Ovary (tissue), 3 donors: ENCODE measurements at regions not wholly inside any gene's neighbourhood (a gene's known extent, or its start where the extent isn't known, plus 50 kb on each side); places are given as distances from the start of the nearest gene placed in this dataset.

Experiments used
- POLR2A ChIP-seq: fragments of 450-650 bp; IDR thresholded peaks from one replicate; pipeline ENCODE4 v1.6.1; 2017; ENCODE audit warnings: antibody characterized with exemption, mild to moderate bottlenecking, moderate library complexity
- TF ChIP-seq, protein P1 (sequence below), 3 donors: fragments of 450-650 bp in 2 of 3; fragments of 200-600 bp in 1 of 3; IDR thresholded peaks; one replicate each; pipeline versions ENCODE4 v1.5.1 to v1.8.0; 2016 to 2022; ENCODE audit warnings: antibody characterized with exemption in 3 of 3, mild to moderate bottlenecking in 1 of 3
- donor health status: DM: no; HTN: no; CAD: no.

DNA sequence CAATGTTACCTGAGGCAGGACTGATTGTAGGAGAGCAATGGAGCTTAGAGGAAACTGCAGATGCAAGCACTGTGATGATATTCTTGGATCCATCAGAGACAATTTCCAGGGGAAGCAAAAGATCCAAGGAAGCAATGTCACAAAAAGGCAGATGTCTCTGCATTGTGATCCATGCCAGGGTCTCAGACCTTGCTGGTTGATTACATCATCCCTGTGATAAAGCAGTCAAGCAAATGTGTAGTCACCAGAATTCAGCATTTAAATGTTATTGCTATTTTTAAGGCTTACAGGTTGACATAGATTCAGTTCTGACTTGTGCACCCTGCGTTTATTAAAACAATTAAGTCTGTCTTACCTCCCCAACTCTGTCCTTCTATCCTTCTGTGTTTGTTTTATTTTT, 56.8 kb upstream of the CCDC85A start:
- TF ChIP-seq, protein P1, sequence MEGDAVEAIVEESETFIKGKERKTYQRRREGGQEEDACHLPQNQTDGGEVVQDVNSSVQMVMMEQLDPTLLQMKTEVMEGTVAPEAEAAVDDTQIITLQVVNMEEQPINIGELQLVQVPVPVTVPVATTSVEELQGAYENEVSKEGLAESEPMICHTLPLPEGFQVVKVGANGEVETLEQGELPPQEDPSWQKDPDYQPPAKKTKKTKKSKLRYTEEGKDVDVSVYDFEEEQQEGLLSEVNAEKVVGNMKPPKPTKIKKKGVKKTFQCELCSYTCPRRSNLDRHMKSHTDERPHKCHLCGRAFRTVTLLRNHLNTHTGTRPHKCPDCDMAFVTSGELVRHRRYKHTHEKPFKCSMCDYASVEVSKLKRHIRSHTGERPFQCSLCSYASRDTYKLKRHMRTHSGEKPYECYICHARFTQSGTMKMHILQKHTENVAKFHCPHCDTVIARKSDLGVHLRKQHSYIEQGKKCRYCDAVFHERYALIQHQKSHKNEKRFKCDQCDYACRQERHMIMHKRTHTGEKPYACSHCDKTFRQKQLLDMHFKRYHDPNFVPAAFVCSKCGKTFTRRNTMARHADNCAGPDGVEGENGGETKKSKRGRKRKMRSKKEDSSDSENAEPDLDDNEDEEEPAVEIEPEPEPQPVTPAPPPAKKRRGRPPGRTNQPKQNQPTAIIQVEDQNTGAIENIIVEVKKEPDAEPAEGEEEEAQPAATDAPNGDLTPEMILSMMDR (IDR thresholded peaks at IDR 0.05), result no peak
- TF ChIP-seq POLR2A, result no peak
